AG10803 (cell line): ENCODE measurements at regions not wholly inside any gene's neighbourhood (a gene's known extent, or its start where the extent isn't known, plus 50 kb on each side); places are given as distances from the start of the nearest gene placed in this dataset.

Experiments
- DNase-seq: peaks from one replicate; pipeline ENCODE4 v3.0.0; 2010; ENCODE audit warnings: low read depth
- H3K4me3 ChIP-seq: 2 replicates; pipeline ENCODE4 v1.5.1; 2011; ENCODE audit warnings: mild to moderate bottlenecking, low read length, control low read depth
- CTCF ChIP-seq: conservative IDR thresholded peaks from 2 replicates; pipeline ENCODE4 v1.5.1; 2011; ENCODE audit warnings: mild to moderate bottlenecking, low read length, control low read depth, inconsistent platforms

- H3K4me3 ChIP-seq = no peak overlapping the region
- no peak for TF ChIP-seq CTCF
- no peak for DNase-seq
Measured at GRCh38 chr3:146780251-146780650, 175.1 kb upstream of the PLSCR5 start.

GRCh38 chr3:146777941-146778340, 172.8 kb upstream of the PLSCR5 start:
- no peak for TF ChIP-seq CTCF
- no peak overlapping the region for H3K4me3 ChIP-seq
- no peak for DNase-seq

- no peak overlapping the region for H3K4me3 ChIP-seq
- TF ChIP-seq CTCF = no peak
- DNase-seq = no peak
Measured at GRCh38 chr3:146772211-146772743, 167.1 kb upstream of the PLSCR5 start.

- DNase-seq = no peak
- H3K4me3 ChIP-seq = no peak overlapping the region
- no peak for TF ChIP-seq CTCF
Measured at GRCh38 chr3:146770881-146771280, 165.7 kb upstream of the PLSCR5 start.

- TF ChIP-seq CTCF = no peak
- DNase-seq = no peak
- no peak overlapping the region for H3K4me3 ChIP-seq
Measured at GRCh38 chr3:146770301-146770700, 165.2 kb upstream of the PLSCR5 start.

GRCh38 chr3:146757759-146758158, 152.6 kb upstream of the PLSCR5 start:
- no peak for DNase-seq
- TF ChIP-seq CTCF = no peak

GRCh38 chr3:146750196-146750595, 145.1 kb upstream of the PLSCR5 start:
- peak; percentile 71 for DNase-seq
- no peak overlapping the region for H3K4me3 ChIP-seq
- no peak for TF ChIP-seq CTCF

More at GRCh38 chr3:146757759-146758158, 152.6 kb upstream of the PLSCR5 start:
- no peak overlapping the region for H3K4me3 ChIP-seq
